Activated T-helper 2 cell treated with anti-CD3 and anti-CD28 coated beads, Interferon-gamma antibody, Interleukin-2, Interleukin-4, amounts not matched to agents 10 μg/mL and 5 μg/mL and 100 μg/mL, durations not matched to agents 14 hours and 24 hours and 36 hours (primary cell): ENCODE measurements at regions not wholly inside any gene's neighbourhood (a gene's known extent, or its start where the extent isn't known, plus 50 kb on each side); places are given as distances from the start of the nearest gene placed in this dataset.

ENCODE experiments used
- DNase-seq: peaks from one replicate; pipeline ENCODE4 v3.0.0; 2021; ENCODE audit warnings: low spot score
- H3K27ac Mint-ChIP-seq: one replicate; pipeline ENCODE4 v1.8.0; 2021; ENCODE audit warnings: mixed read lengths
- H3K27me3 Mint-ChIP-seq: one replicate; pipeline ENCODE4 v1.8.0; 2021; ENCODE audit warnings: low read depth, mixed read lengths
- H3K36me3 Mint-ChIP-seq: one replicate; pipeline ENCODE4 v1.8.0; 2021; ENCODE audit warnings: low read depth, mixed read lengths
- H3K4me1 Mint-ChIP-seq: one replicate; pipeline ENCODE4 v1.8.0; 2021; ENCODE audit warnings: low read depth, mixed read lengths
- H3K4me3 Mint-ChIP-seq: one replicate; pipeline ENCODE4 v1.8.0; 2021; ENCODE audit warnings: low read depth, mild to moderate bottlenecking, moderate library complexity, mixed read lengths
- H3K9me3 Mint-ChIP-seq: one replicate; pipeline ENCODE4 v1.8.0; 2021; ENCODE audit warnings: mixed read lengths
- intact Hi-C: fragments of 100-400 bp; cut with micrococcal nuclease; formaldehyde crosslinking; loops from one replicate; pipeline ENCODE4 v1.15.1; 2023

- Mint-ChIP-seq H3K36me3 (no peaks in the 10 kb centered on the region), H3K9me3 (peaks cover 6% of the 10 kb centered on the region), H3K27ac (no peak overlapping the region), H3K27me3 (no peaks in the 10 kb centered on the region), H3K4me3 (no peak overlapping the region), H3K4me1 (no peaks in the 10 kb centered on the region)
- intact Hi-C loops, result no loop called here
- DNase-seq, result no peak
These were observed 537.6 kb downstream of the BRD1 start for GRCh38 chr22:49289822-49290679.

DNA sequence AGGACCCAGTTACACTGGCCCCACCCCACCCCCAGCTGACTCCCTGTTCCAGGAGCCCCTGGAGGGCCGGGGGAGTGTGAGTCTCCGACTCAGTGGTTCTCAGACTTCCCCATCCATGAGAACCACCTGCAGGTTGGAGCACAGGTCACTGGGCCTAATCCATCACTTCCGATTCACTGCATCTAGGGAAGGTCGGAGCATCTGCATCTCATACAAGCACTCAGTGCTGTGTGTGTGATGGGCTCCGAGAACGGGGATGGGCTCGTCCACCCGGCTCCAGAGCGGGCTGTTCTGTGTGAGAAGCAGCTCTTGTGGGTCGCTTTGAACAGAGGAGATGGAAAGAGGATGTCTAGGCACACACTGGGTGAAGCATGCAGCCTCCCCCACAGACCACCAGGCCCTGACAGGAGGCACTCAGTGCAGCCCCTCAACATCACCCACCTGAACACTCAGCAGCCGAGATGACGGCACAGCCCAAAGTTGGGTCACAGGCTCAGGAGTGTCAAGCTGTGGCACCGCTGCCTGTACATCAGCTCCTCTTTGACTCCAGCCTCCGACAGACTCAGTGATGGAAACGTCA, 541.4 kb downstream of the BRD1 start:
- intact Hi-C loops, result no loop called here
- no peaks in the 10 kb centered on the region for H3K9me3 Mint-ChIP-seq
- no peak for DNase-seq
- H3K4me3 Mint-ChIP-seq, result no peak overlapping the region
- no peak overlapping the region for H3K27ac Mint-ChIP-seq
- no peaks in the 10 kb centered on the region for H3K27me3 Mint-ChIP-seq
- H3K4me1 Mint-ChIP-seq, result no peaks in the 10 kb centered on the region
- no peaks in the 10 kb centered on the region for H3K36me3 Mint-ChIP-seq

- no peaks in the 10 kb centered on the region for H3K9me3 Mint-ChIP-seq
These were observed 542.7 kb downstream of the BRD1 start for GRCh38 chr22:49284931-49285330.

DNA sequence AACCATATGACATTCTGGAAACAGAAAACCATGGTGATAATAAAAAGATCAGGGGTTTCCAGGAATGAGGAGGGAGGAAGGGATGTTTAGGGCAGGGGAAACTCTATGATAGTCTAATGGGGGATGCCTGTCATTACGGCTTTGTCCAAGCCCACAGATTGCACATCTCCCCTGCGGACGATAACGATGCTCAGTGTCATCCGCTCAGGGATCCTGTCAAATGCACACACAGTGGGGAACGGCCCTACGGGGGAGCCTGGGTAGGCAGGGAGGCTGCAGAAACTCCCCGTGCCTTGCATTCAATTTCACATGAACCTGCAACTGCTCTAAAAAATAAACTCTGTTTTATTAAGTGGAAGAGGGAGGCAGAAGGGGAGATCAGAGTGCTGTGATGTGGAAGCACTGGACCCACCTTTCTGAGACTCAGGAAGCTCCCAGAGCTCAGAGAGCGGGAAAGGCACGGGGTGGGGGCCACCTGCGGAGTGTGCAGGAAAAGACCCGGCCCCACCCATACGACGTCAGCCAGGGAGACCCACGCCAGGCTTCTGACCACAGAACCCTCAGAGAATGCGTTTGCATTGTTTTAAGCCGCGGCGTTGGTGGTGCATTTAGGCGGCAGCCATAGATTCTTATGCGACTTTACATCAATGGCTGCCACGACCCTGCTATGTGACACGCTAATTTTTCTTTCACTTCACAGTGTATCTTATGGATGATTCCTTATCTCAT, 543.5 kb downstream of the BRD1 start:
- H3K27me3 Mint-ChIP-seq, result no peaks in the 10 kb centered on the region
- intact Hi-C loops, result no loop called here
- no peak overlapping the region for H3K4me3 Mint-ChIP-seq
- H3K4me1 Mint-ChIP-seq, result no peaks in the 10 kb centered on the region
- no peaks in the 10 kb centered on the region for H3K9me3 Mint-ChIP-seq
- no peaks in the 10 kb centered on the region for H3K36me3 Mint-ChIP-seq
- no peak for DNase-seq
- H3K27ac Mint-ChIP-seq, result no peak overlapping the region

More at GRCh38 chr22:49284931-49285330, 542.7 kb downstream of the BRD1 start:
- Mint-ChIP-seq H3K27ac (no peak overlapping the region), H3K4me3 (no peak overlapping the region), H3K27me3 (no peaks in the 10 kb centered on the region), H3K4me1 (no peaks in the 10 kb centered on the region), H3K36me3 (no peaks in the 10 kb centered on the region)
- intact Hi-C loops, result no loop called here
- no peak for DNase-seq

DNA sequence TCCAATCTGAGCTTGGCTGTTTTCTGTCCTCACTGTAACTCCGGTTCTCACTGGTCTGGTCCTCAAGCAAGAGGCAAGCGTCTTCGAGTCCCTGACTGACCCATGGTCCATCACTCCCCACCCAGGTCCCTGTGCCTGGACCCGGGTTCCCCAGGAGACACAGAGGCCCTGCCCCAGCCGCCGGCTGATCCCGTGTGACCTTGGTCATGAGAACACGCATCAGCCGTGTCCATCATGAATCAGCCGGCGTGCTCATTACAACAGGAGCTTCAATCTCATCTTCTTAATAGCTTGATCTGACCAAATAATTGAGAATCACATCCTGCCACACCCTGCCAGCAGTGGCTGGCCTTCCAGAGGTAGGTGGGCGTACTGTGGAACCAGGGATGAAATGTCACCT, 545.1 kb downstream of the BRD1 start:
- Mint-ChIP-seq H3K27me3 (no peaks in the 10 kb centered on the region), H3K4me1 (no peaks in the 10 kb centered on the region), H3K36me3 (no peaks in the 10 kb centered on the region), H3K4me3 (no peak overlapping the region), H3K9me3 (no peaks in the 10 kb centered on the region), H3K27ac (no peak overlapping the region)
- DNase-seq, result no peak
- intact Hi-C loops, result no loop called here

GRCh38 chr22:49281467-49282340, 546.0 kb downstream of the BRD1 start:
- H3K9me3 Mint-ChIP-seq, result no peaks in the 10 kb centered on the region
- H3K27ac Mint-ChIP-seq, result no peak overlapping the region
- no peak for DNase-seq
- H3K4me1 Mint-ChIP-seq, result no peaks in the 10 kb centered on the region
- H3K36me3 Mint-ChIP-seq, result no peaks in the 10 kb centered on the region
- no peaks in the 10 kb centered on the region for H3K27me3 Mint-ChIP-seq
- intact Hi-C loops, result no loop called here
- H3K4me3 Mint-ChIP-seq, result no peak overlapping the region

GRCh38 chr22:49278340-49278739, 549.3 kb downstream of the BRD1 start:
- H3K4me3 Mint-ChIP-seq, result no peak overlapping the region
- intact Hi-C loops, result no loop called here
- no peaks in the 10 kb centered on the region for H3K9me3 Mint-ChIP-seq
- no peaks in the 10 kb centered on the region for H3K27me3 Mint-ChIP-seq
- H3K4me1 Mint-ChIP-seq, result no peaks in the 10 kb centered on the region
- H3K27ac Mint-ChIP-seq, result no peak overlapping the region
- no peaks in the 10 kb centered on the region for H3K36me3 Mint-ChIP-seq
- DNase-seq, result no peak

DNA sequence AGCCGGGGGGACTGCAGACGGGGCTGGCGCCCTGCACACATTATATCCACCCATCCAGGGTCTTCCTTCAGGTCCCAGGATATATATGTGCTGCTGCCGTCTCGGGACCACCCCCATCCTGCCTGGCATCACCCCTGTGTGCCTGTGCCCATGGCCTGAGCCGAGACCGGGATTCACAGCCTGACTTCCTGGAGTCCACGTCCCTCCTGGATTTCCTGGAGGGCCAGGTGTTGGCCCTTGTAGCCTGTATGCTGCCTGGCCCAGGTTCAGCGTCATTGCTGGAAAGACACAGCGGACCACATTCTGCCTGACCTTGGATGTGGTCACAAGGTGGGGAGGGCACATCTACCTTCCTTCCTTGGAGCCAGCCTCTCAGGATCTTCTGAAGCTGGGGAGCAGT, 551.1 kb downstream of the BRD1 start:
- no peak for DNase-seq
- intact Hi-C loops, result no loop called here
- no peaks in the 10 kb centered on the region for H3K27me3 Mint-ChIP-seq
- H3K9me3 Mint-ChIP-seq, result no peaks in the 10 kb centered on the region
- H3K4me3 Mint-ChIP-seq, result no peak overlapping the region
- H3K36me3 Mint-ChIP-seq, result no peaks in the 10 kb centered on the region
- H3K27ac Mint-ChIP-seq, result no peak overlapping the region
- H3K4me1 Mint-ChIP-seq, result no peaks in the 10 kb centered on the region

DNA sequence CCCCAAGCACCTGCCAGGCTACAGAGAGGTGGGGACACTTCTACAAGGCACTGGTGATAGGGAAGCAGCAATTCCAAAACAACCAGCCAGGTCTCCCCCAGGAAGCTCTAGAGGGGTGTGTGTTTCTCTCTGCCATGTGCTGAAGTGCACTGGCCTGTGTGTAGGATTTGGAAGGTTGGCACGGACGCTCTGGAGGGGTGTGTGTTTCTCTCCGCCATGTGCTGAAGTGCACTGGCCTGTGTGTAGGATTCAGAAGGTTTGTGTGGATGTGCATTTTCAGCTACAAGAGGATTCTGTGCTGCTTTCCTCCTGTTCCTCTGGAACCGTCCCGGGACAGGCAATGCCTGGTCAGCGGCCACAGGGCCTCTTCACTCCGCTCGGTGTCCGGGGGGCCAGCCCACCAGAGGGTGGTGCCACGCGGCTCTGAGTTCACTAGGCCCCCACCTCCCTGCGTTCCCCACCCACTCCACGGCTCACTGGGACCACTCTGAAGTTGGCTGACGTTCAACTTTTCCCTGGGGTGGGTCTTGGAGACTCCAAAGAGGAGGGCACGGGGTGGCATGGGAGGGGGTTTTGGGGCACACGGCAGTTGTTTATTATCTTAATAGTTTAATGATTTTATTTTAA, 552.8 kb downstream of the BRD1 start:
- H3K4me3 Mint-ChIP-seq, result no peak overlapping the region
- H3K9me3 Mint-ChIP-seq, result no peaks in the 10 kb centered on the region
- peaks cover 2% of the 10 kb centered on the region for H3K27me3 Mint-ChIP-seq
- no peak for DNase-seq
- intact Hi-C loops, result no loop called here
- H3K27ac Mint-ChIP-seq, result no peak overlapping the region
- H3K4me1 Mint-ChIP-seq, result no peaks in the 10 kb centered on the region
- H3K36me3 Mint-ChIP-seq, result no peaks in the 10 kb centered on the region

DNA sequence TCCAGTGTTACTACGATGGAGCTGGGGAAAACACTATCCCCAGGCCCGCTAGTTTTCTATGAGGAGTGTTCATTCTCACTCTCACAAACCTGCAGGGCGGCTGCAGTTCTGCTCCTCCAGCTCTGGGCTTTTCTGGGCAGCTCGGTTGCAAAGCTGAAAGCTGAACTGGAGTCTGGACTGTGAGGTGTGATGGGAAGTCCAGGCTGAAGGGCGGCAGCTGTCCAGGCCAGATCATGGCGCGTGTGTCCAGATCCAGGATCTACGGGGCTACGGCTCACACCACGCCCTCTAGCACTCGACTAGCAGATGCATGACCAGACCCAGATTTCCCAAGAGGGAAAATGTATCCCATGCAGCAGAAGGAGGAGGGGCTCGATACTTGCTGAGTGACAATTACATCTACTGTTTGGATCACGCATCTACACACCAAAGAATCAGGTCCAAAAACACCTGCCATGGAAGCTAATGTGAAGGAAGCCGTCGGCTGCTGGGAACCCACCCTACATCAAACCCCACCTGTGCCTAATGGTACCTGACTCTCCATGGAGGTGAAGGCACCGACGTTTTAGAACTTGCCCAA, 555.0 kb downstream of the BRD1 start:
- Mint-ChIP-seq H3K27ac (no peak overlapping the region), H3K27me3 (peaks cover 8% of the 10 kb centered on the region), H3K4me3 (no peak overlapping the region), H3K4me1 (no peaks in the 10 kb centered on the region), H3K36me3 (no peaks in the 10 kb centered on the region), H3K9me3 (no peaks in the 10 kb centered on the region)
- no peak for DNase-seq
- intact Hi-C loops, result no loop called here

DNA sequence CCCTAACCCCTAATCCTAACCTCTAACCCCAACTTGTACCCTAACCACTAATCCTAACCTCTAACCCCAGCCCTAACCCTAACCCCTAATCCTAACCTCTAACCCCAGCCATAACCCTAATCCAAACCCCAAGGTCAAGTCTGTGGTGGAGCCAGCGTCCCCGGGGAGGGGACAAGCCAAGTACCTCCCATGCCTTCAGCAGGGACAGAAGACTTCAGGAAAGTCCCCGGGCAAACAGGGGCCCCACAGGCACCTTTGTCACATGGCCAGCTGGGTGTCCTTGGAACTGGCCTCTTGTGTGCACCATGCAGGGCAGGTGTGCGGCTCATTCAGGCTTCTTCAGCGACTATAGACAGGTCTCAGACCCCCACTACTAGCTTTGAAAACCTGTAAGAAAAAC, 555.8 kb downstream of the BRD1 start:
- intact Hi-C loops, result no loop called here
- H3K27ac Mint-ChIP-seq, result no peak overlapping the region
- no peaks in the 10 kb centered on the region for H3K9me3 Mint-ChIP-seq
- no peaks in the 10 kb centered on the region for H3K4me1 Mint-ChIP-seq
- no peaks in the 10 kb centered on the region for H3K36me3 Mint-ChIP-seq
- H3K27me3 Mint-ChIP-seq, result peaks cover 8% of the 10 kb centered on the region
- no peak overlapping the region for H3K4me3 Mint-ChIP-seq
- no peak for DNase-seq

GRCh38 chr22:49271369-49271727, 556.3 kb downstream of the BRD1 start:
- Mint-ChIP-seq H3K36me3 (no peaks in the 10 kb centered on the region), H3K9me3 (no peaks in the 10 kb centered on the region), H3K4me1 (no peaks in the 10 kb centered on the region), H3K27ac (no peak overlapping the region), H3K27me3 (peaks cover 8% of the 10 kb centered on the region), H3K4me3 (no peak overlapping the region)
- DNase-seq, result no peak
- intact Hi-C loops, result no loop called here
